Fibroblast of pulmonary artery (primary cell): ENCODE measurements at regions not wholly inside any gene's neighbourhood (a gene's known extent, or its start where the extent isn't known, plus 50 kb on each side); places are given as distances from the start of the nearest gene placed in this dataset.

Experiments used
- DNase-seq: peaks from one replicate; pipeline ENCODE4 v3.0.0-alpha.2; 2010; ENCODE audit warnings: low read depth
- H3K4me3 ChIP-seq: replicated peaks from 2 replicates; pipeline ENCODE4 v1.5.1; 2011; ENCODE audit warnings: low read depth, mild to moderate bottlenecking, control low read depth, low read length, moderate library complexity
- CTCF ChIP-seq: IDR thresholded peaks from 2 replicates; pipeline ENCODE4 v1.5.1; 2011; ENCODE audit warnings: mild to moderate bottlenecking, control low read depth, low read length, inconsistent platforms; ENCODE audit errors: missing control alignments

GRCh38 chr2:2507417-2507997, 176.4 kb upstream of the MYT1L start:
- no peak for DNase-seq
- no peak overlapping the region for H3K4me3 ChIP-seq
- no peak for TF ChIP-seq CTCF

- DNase-seq, result no peak
- H3K4me3 ChIP-seq, result no peak overlapping the region
- TF ChIP-seq CTCF, result no peak
Observed at GRCh38 chr2:2506536-2506935, 175.5 kb upstream of the MYT1L start.

- no peak for TF ChIP-seq CTCF
- DNase-seq, result no peak
- H3K4me3 ChIP-seq, result no peak overlapping the region
Observed at GRCh38 chr2:2505604-2506003, 174.5 kb upstream of the MYT1L start.

- no peak for TF ChIP-seq CTCF
Observed at GRCh38 chr2:2503864-2504418, 172.9 kb upstream of the MYT1L start.

GRCh38 chr2:2502201-2502549, 171.1 kb upstream of the MYT1L start:
- TF ChIP-seq CTCF, result no peak
- DNase-seq, result no peak
- no peak overlapping the region for H3K4me3 ChIP-seq

More at GRCh38 chr2:2503864-2504418, 172.9 kb upstream of the MYT1L start:
- no peak for DNase-seq
- H3K4me3 ChIP-seq, result no peak overlapping the region

GRCh38 chr2:2501454-2502200, 170.6 kb upstream of the MYT1L start:
- no peak overlapping the region for H3K4me3 ChIP-seq
- no peak for DNase-seq
- no peak for TF ChIP-seq CTCF

GRCh38 chr2:2495606-2496005, 164.5 kb upstream of the MYT1L start:
- DNase-seq, result no peak
- H3K4me3 ChIP-seq, result no peak overlapping the region
- no peak for TF ChIP-seq CTCF
